ENCODE measurements at regions not wholly inside any gene's neighbourhood (a gene's known extent, or its start where the extent isn't known, plus 50 kb on each side); places are given as distances from the start of the nearest gene placed in this dataset.

DNA sequence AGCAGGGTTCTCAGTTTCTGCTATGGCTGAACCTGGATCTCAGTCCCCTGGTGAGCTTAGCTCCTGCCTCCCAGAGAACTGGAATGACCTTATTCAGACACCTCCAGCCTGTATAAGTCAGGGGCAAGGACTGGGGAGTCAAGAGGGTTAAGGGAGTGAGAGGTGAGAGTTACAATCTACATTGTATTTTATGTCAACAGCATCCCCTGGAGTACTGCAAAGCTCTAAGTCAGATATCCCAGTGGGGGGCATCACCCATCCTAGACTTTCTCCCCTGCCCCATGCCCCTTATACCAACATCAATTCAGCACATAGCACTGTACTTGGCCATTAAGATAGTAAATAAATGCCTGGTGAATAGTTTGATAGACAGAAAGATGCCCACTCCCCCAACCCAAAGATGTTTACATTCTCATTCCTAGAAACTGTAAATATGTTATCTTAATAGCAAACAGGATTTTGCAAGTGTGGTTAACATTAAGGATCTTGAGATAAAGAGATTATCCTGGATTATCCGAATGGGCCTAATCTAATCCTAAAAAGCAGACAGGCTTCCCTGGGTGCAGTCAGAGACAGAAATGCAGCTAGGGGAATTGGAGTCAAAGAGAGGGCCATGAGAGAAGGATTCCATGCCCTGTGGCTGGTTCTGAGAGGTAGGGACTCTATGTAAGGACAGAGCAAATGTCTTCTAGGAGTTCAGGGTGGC is 132.3 kb upstream of the RASGRP1 start:
- POLR2A ChIA-PET (ENCODE audit: low non-redundant PET) = no interaction called here
- CTCF ChIA-PET = interaction anchor here (0.6 to 1.4 kb wide), 3 partner anchors 133 to 989 kb away, joined by 3 to 4 read pairs (median 3); partner anchors contain the start of gene RASGRP1
- no peak for TF ChIP-seq CTCF (conservative IDR thresholded peaks at IDR 0.05; ENCODE audit: low read depth)
- no peak overlapping the region for H3K27ac ChIP-seq
- no peak for DNase-seq (ENCODE audit: low spot score)

DNA sequence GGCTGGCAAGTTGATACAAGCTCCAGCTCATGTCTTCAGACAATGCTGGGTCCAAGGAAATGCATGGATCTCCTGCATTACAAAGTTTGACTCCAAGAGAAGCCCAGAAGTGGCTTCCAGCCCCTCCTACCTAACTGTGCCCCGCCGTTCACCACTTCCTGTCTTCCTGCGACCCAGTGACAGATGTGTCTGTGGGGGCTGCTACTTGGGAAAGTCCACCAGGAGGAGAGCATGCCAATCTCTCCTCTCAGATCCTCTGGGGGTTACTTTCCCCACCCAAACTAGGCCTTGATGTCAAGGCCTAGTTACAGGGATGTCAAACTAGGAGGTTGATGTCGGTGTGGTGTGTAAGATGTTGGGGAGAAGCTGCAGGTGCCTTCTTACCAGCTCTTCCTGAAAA is 133.6 kb upstream of the RASGRP1 start:
- POLR2A ChIA-PET (ENCODE audit: low non-redundant PET) = no interaction called here
- CTCF ChIA-PET = interaction anchor here (0.8 to 1.8 kb wide), 2 partner anchors 14 to 562 kb away, joined by 3 to 9 read pairs; no protein-coding TSS in a partner anchor
- TF ChIP-seq CTCF (conservative IDR thresholded peaks at IDR 0.05; ENCODE audit: low read depth) = no peak
- DNase-seq (ENCODE audit: low spot score) = no peak
- H3K27ac ChIP-seq = no peak overlapping the region

DNA sequence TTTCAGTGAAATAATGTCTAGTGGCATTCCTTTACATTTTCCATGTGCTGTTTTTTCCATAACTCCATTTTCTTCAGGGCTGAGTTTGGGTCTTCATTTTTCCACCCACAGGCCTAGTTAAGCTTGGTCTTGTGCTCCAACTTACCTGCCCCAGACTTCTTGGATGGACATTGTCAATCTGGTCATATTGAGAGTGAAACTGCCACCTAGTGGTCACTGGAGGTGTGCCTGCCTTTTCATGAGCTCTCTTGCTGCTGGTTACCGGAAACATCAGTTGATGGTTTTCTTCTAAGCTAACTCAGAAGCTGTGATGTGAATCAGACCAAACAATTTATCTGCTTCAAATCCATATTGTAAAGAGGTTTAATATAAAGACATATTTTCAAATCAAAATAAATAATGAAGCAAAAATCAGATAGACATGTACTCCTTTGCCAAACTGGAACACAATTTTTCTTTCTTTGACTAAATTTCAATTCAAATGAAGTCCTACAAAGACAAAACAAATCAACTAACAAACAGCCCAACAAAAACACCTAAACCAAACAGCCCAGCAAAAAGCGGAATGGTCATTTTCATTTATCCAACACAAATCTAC is 135.1 kb upstream of the RASGRP1 start:
- peak; percentile 94 for TF ChIP-seq CTCF (conservative IDR thresholded peaks at IDR 0.05; ENCODE audit: low read depth)
- ChIA-PET POLR2A (ENCODE audit: low non-redundant PET) (no interaction called here), CTCF (interaction anchor here (0.5 to 1.8 kb wide), 26 partner anchors 8 to 1567 kb away, joined by 3 to 17 read pairs (median 4); partner anchors contain the start of gene RASGRP1)
- no peak overlapping the region for H3K27ac ChIP-seq
- peak; percentile 77 for DNase-seq (ENCODE audit: low spot score)

GRCh38 chr15:38701149-38701548 is 136.5 kb upstream of the RASGRP1 start:
- DNase-seq (ENCODE audit: low spot score) = no peak
- TF ChIP-seq CTCF (conservative IDR thresholded peaks at IDR 0.05; ENCODE audit: low read depth) = no peak
- CTCF ChIA-PET = no interaction called here
- POLR2A ChIA-PET (ENCODE audit: low non-redundant PET) = no interaction called here
- no peak overlapping the region for H3K27ac ChIP-seq

GRCh38 chr15:38702178-38702912 is 137.7 kb upstream of the RASGRP1 start:
- H3K27ac ChIP-seq = no peak overlapping the region
- no peak for TF ChIP-seq CTCF (conservative IDR thresholded peaks at IDR 0.05; ENCODE audit: low read depth)
- POLR2A ChIA-PET (ENCODE audit: low non-redundant PET) = no interaction called here
- CTCF ChIA-PET = interaction anchor here (1.2 kb wide), 1 partner anchor 12 kb away, joined by 5 read pairs; no protein-coding TSS in a partner anchor
- peak; percentile 69 for DNase-seq (ENCODE audit: low spot score)

DNA sequence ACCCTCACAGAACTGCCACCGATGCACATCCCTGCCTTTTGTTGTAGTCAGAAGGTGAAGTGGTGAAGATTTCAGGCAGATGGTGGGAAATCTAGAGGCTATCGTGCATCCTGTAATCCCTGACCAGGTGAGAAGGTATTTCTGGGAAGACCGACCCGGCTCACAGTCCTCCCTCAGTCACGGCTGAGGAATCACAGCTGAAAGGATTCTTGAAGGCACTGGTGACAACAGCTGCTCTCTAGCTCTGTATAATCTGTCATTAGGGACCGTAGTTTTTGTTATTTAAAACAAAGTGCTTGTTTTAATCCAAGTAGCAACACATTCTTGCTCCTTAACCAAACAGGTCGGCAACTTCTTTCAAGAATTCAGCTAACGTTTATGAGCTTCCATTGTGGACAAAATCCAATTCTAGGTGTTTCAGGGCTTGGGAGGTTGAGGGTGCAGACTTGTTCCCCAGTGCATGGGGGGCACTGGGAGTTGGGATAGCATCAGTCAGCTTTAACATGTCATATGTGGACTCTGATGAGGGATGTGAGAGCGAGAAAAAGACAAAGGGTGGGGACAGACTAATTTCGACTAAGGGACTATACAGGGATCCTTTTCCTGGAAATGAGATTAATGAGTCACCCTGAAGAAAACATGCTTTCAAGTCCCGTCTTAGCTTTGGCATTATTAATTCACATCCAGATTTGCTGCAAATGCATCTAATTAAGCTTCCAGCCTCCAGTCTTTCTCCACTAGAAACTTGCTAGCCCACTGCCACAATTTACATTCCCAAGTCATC is 141.0 kb upstream of the RASGRP1 start:
- CTCF ChIA-PET = interaction anchor here (1.1 to 2.1 kb wide), 2 partner anchors 142 to 1061 kb away, joined by 4 to 5 read pairs; no protein-coding TSS in a partner anchor
- TF ChIP-seq CTCF (conservative IDR thresholded peaks at IDR 0.05; ENCODE audit: low read depth) = no peak
- POLR2A ChIA-PET (ENCODE audit: low non-redundant PET) = no interaction called here
- H3K27ac ChIP-seq = no peak overlapping the region
- DNase-seq (ENCODE audit: low spot score) = no peak

Measured in RWPE1 (cell line).